Neural progenitor cell (in vitro differentiated cells): ENCODE measurements at regions not wholly inside any gene's neighbourhood (a gene's known extent, or its start where the extent isn't known, plus 50 kb on each side); places are given as distances from the start of the nearest gene placed in this dataset.

Source experiments
- DNase-seq: peaks from one replicate; pipeline ENCODE4 v3.0.0-alpha.2; 2016; ENCODE audit warnings: low spot score
- H2AFZ ChIP-seq: fragments of 200-600 bp; sonication (generic); replicated peaks from 2 replicates; pipeline ENCODE4 v1.6.1; 2016; ENCODE audit warnings: antibody characterized with exemption
- H3F3A ChIP-seq: fragments of 200-600 bp; sonication (generic); 2 replicates; pipeline ENCODE4 v1.6.1; 2016; ENCODE audit warnings: antibody characterized with exemption, low read depth
- H3K27ac ChIP-seq: fragments of 200-600 bp; sonication (generic); 2 replicates; pipeline ENCODE4 v1.5.1; 2016; ENCODE audit warnings: mild to moderate bottlenecking
- H3K27me3 ChIP-seq: fragments of 200-600 bp; sonication (generic); 2 replicates; pipeline ENCODE4 v1.6.1; 2016; ENCODE audit warnings: mild to moderate bottlenecking, moderate library complexity
- H3K36me3 ChIP-seq: fragments of 200-600 bp; sonication (generic); 2 replicates; pipeline ENCODE4 v1.5.1; 2016
- H3K4me1 ChIP-seq: fragments of 200-600 bp; sonication (generic); 2 replicates; pipeline ENCODE4 v1.6.1; 2016; ENCODE audit warnings: mixed run types
- H3K4me2 ChIP-seq: fragments of 200-600 bp; sonication (generic); 2 replicates; pipeline ENCODE4 v1.6.1; 2016
- H3K4me3 ChIP-seq: fragments of 200-600 bp; sonication (generic); 2 replicates; pipeline ENCODE4 v1.5.1; 2016
- H3K79me2 ChIP-seq: fragments of 200-600 bp; sonication (generic); 2 replicates; pipeline ENCODE4 v1.6.1; 2016; ENCODE audit warnings: low read depth
- H3K9ac ChIP-seq: fragments of 200-600 bp; sonication (generic); 2 replicates; pipeline ENCODE4 v1.6.1; 2016
- H3K9me3 ChIP-seq: fragments of 200-600 bp; sonication (generic); 2 replicates; pipeline ENCODE4 v1.5.1; 2016; ENCODE audit warnings: low read depth
- H4K20me1 ChIP-seq: fragments of 200-600 bp; sonication (generic); 2 replicates; pipeline ENCODE4 v1.6.1; 2016; ENCODE audit warnings: low read depth
- H3K27ac Mint-ChIP-seq: 3 replicates; pipeline ENCODE4 v1.8.0; 2021; ENCODE audit warnings: mixed read lengths
- H3K27me3 Mint-ChIP-seq: 2 replicates; pipeline ENCODE4 v1.8.0; 2022; ENCODE audit warnings: low read depth, mild to moderate bottlenecking, inconsistent platforms, moderate library complexity, mixed read lengths; ENCODE audit not compliant: insufficient read depth
- H3K36me3 Mint-ChIP-seq: 3 replicates; pipeline ENCODE4 v1.8.0; 2021; ENCODE audit warnings: mixed read lengths
- H3K4me1 Mint-ChIP-seq: 3 replicates; pipeline ENCODE4 v1.8.0; 2021; ENCODE audit warnings: mixed read lengths
- H3K4me3 Mint-ChIP-seq: 3 replicates; pipeline ENCODE4 v1.8.0; 2021; ENCODE audit warnings: mild to moderate bottlenecking, moderate library complexity, mixed read lengths
- H3K9me3 Mint-ChIP-seq: 3 replicates; pipeline ENCODE4 v1.8.0; 2020; ENCODE audit warnings: mixed read lengths
- CTCF ChIP-seq: fragments of 200-600 bp; sonication (generic); IDR thresholded peaks from 2 replicates; pipeline ENCODE4 v1.5.1; 2017; ENCODE audit warnings: antibody characterized with exemption, mild to moderate bottlenecking
- EZH2 ChIP-seq: fragments of 200-600 bp; sonication (generic); IDR thresholded peaks from 2 replicates; pipeline ENCODE4 v1.6.1; 2017; ENCODE audit warnings: antibody characterized with exemption, mild to moderate bottlenecking, moderate library complexity
- EZH2phosphoT487 ChIP-seq: fragments of 200-600 bp; sonication (generic); IDR thresholded peaks from 2 replicates; pipeline ENCODE4 v1.6.1; 2017; ENCODE audit warnings: antibody characterized with exemption

GRCh38 chr14:22025879-22026278, 352.3 kb upstream of the OR4E1 start:
- H2AFZ ChIP-seq: no peak overlapping the region
- H3K27me3 ChIP-seq: no peaks in the 10 kb centered on the region
- Mint-ChIP-seq H3K4me3 (no peak overlapping the region), H3K9me3 (no peaks in the 10 kb centered on the region), H3K27ac (peak overlapping the region; percentile 34), H3K27me3 (no peaks in the 10 kb centered on the region), H3K36me3 (no peaks in the 10 kb centered on the region), H3K4me1 (peaks cover 22% of the 10 kb centered on the region)
- H3K27ac ChIP-seq: no peak overlapping the region
- no peak for DNase-seq
- no peak overlapping the region for H3K4me2 ChIP-seq
- no peaks in the 10 kb centered on the region for H3K36me3 ChIP-seq
- no peaks in the 10 kb centered on the region for H3F3A ChIP-seq
- no peak overlapping the region for H3K9ac ChIP-seq
- no peaks in the 10 kb centered on the region for H3K9me3 ChIP-seq
- TF ChIP-seq EZH2 (no peak), EZH2phosphoT487 (no peak), CTCF (no peak)
- peaks cover 15% of the 10 kb centered on the region for H3K4me1 ChIP-seq
- H3K79me2 ChIP-seq: no peaks in the 10 kb centered on the region
- H4K20me1 ChIP-seq: no peaks in the 10 kb centered on the region
- no peak overlapping the region for H3K4me3 ChIP-seq

- Mint-ChIP-seq H3K4me1 (peaks cover 22% of the 10 kb centered on the region), H3K9me3 (no peaks in the 10 kb centered on the region), H3K36me3 (no peaks in the 10 kb centered on the region), H3K4me3 (peak overlapping the region; percentile 0), H3K27ac (peak overlapping the region; percentile 65), H3K27me3 (no peaks in the 10 kb centered on the region)
- Histone ChIP-seq H3K79me2 (no peaks in the 10 kb centered on the region), H3K9ac (no peak overlapping the region), H3K27me3 (no peaks in the 10 kb centered on the region), H3K4me3 (no peak overlapping the region), H3K9me3 (no peaks in the 10 kb centered on the region), H3K4me2 (peak overlapping the region; percentile 50), H3K27ac (peak overlapping the region; percentile 42), H2AFZ (no peak overlapping the region), H3F3A (no peaks in the 10 kb centered on the region), H3K36me3 (no peaks in the 10 kb centered on the region), H4K20me1 (no peaks in the 10 kb centered on the region), H3K4me1 (peaks cover 15% of the 10 kb centered on the region)
- TF ChIP-seq EZH2 (no peak), CTCF (no peak), EZH2phosphoT487 (no peak)
- DNase-seq: peak; percentile 69
Measured at GRCh38 chr14:22024137-22024536, 350.5 kb upstream of the OR4E1 start.

- Mint-ChIP-seq H3K4me3 (no peak overlapping the region), H3K36me3 (no peaks in the 10 kb centered on the region), H3K27me3 (peaks cover 2% of the 10 kb centered on the region), H3K9me3 (no peaks in the 10 kb centered on the region), H3K4me1 (peaks cover 5% of the 10 kb centered on the region), H3K27ac (no peak overlapping the region)
- no peaks in the 10 kb centered on the region for H4K20me1 ChIP-seq
- no peak overlapping the region for H3K9ac ChIP-seq
- H3K9me3 ChIP-seq: no peaks in the 10 kb centered on the region
- no peaks in the 10 kb centered on the region for H3F3A ChIP-seq
- no peaks in the 10 kb centered on the region for H3K27me3 ChIP-seq
- H3K4me1 ChIP-seq: peaks cover 4% of the 10 kb centered on the region
- H3K79me2 ChIP-seq: no peaks in the 10 kb centered on the region
- no peak overlapping the region for H3K27ac ChIP-seq
- DNase-seq: no peak
- H3K4me2 ChIP-seq: no peak overlapping the region
- no peaks in the 10 kb centered on the region for H3K36me3 ChIP-seq
- H3K4me3 ChIP-seq: no peak overlapping the region
- TF ChIP-seq EZH2phosphoT487 (no peak), CTCF (no peak), EZH2 (no peak)
- H2AFZ ChIP-seq: no peak overlapping the region
Measured at GRCh38 chr14:22018890-22019289, 345.3 kb upstream of the OR4E1 start.
